CD14-positive monocyte (primary cell): ENCODE measurements at regions not wholly inside any gene's neighbourhood (a gene's known extent, or its start where the extent isn't known, plus 50 kb on each side); places are given as distances from the start of the nearest gene placed in this dataset.

Source experiments
- DNase-seq, 3 donors: peaks; one replicate each; pipeline ENCODE4 v3.0.0-alpha.2; 2011 to 2022
- H2AFZ ChIP-seq: 2 replicates; pipeline ENCODE4 v1.6.0; 2012; ENCODE audit warnings: mild to moderate bottlenecking, low read depth, low read length, inconsistent platforms; ENCODE audit not compliant: insufficient read depth, poor library complexity, severe bottlenecking
- H3K27ac ChIP-seq, 2 donors: 1 replicate in 1 of 2; 2 replicates in 1 of 2; pipeline ENCODE4 v1.5.1; 2012 to 2013; ENCODE audit warnings: low read length in 2 of 2, control low read depth in 1 of 2, inconsistent platforms in 1 of 2, low read depth in 1 of 2, mild to moderate bottlenecking in 1 of 2
- H3K27me3 ChIP-seq, 2 donors: one replicate each; pipeline versions ENCODE4 v1.6.0 to v1.6.1; 2011 to 2013; ENCODE audit warnings: low read length in 2 of 2; ENCODE audit not compliant: control insufficient read depth in 2 of 2, insufficient read depth in 2 of 2
- H3K36me3 ChIP-seq, 2 donors: replicated peaks in 1 of 2; 1 replicate in 1 of 2; 2 replicates in 1 of 2; pipeline versions ENCODE4 v1.5.1 to v1.6.1; 2012 to 2013; ENCODE audit warnings: low read length in 2 of 2, control low read depth in 1 of 2, inconsistent platforms in 1 of 2, mild to moderate bottlenecking in 1 of 2; ENCODE audit not compliant: insufficient read depth in 2 of 2, control insufficient read depth in 1 of 2
- H3K4me1 ChIP-seq, 2 donors: 1 replicate in 1 of 2; 2 replicates in 1 of 2; pipeline versions ENCODE4 v1.5.1 to v1.6.1; 2012 to 2013; ENCODE audit warnings: low read length in 2 of 2, control low read depth in 1 of 2, inconsistent platforms in 1 of 2, mild to moderate bottlenecking in 1 of 2, moderate library complexity in 1 of 2; ENCODE audit not compliant: insufficient read depth in 2 of 2, control insufficient read depth in 1 of 2
- H3K4me2 ChIP-seq: replicated peaks from 2 replicates; pipeline ENCODE3; 2012; ENCODE audit warnings: low read length, moderate library complexity, mild to moderate bottlenecking; ENCODE audit not compliant: poor library complexity, severe bottlenecking; ENCODE audit errors: extremely low read depth
- H3K4me3 ChIP-seq, 3 experiments: fragments of 200-600 bp in 1 of 3; sonication (generic) in 1 of 3; replicated peaks in 1 of 3; 1 replicate in 2 of 3; 2 replicates in 1 of 3; pipeline ENCODE4 v1.5.1; 2011 to 2013; ENCODE audit warnings: low read length in 3 of 3, mild to moderate bottlenecking in 3 of 3, control low read depth in 2 of 3, low read depth in 2 of 3, inconsistent platforms in 1 of 3, moderate library complexity in 1 of 3
- H3K79me2 ChIP-seq: 2 replicates; pipeline ENCODE4 v1.6.0; 2012; ENCODE audit warnings: mild to moderate bottlenecking, control low read depth, inconsistent platforms, low read length, moderate library complexity; ENCODE audit not compliant: insufficient read depth
- H3K9ac ChIP-seq: 2 replicates; pipeline ENCODE4 v1.6.0; 2017; ENCODE audit warnings: low read length, mild to moderate bottlenecking; ENCODE audit not compliant: insufficient read depth, poor library complexity, severe bottlenecking
- H3K9me3 ChIP-seq, 2 donors: replicated peaks in 1 of 2; 1 replicate in 1 of 2; 2 replicates in 1 of 2; pipeline versions ENCODE4 v1.5.1 to v1.6.1; 2012 to 2013; ENCODE audit warnings: low read length in 2 of 2, control low read depth in 1 of 2; ENCODE audit not compliant: control insufficient read depth in 1 of 2, insufficient read depth in 1 of 2
- H4K20me1 ChIP-seq: 2 replicates; pipeline ENCODE4 v1.6.0; 2012; ENCODE audit warnings: mild to moderate bottlenecking, low read length, control low read depth, moderate library complexity; ENCODE audit not compliant: insufficient read depth
- H3K27ac Mint-ChIP-seq, 7 donors: one replicate each; pipeline ENCODE4 v1.8.0; 2020; ENCODE audit warnings: mild to moderate bottlenecking in 7 of 7, mixed read lengths in 7 of 7, moderate library complexity in 6 of 7, inconsistent platforms in 2 of 7
- H3K27me3 Mint-ChIP-seq, 3 donors: one replicate each; pipeline ENCODE4 v1.8.0; 2021 to 2022; ENCODE audit warnings: low read depth in 3 of 3, mild to moderate bottlenecking in 3 of 3, mixed read lengths in 3 of 3, moderate library complexity in 3 of 3, inconsistent platforms in 1 of 3
- H3K36me3 Mint-ChIP-seq, 2 donors: one replicate each; pipeline ENCODE4 v1.8.0; 2020; ENCODE audit warnings: mixed read lengths in 2 of 2, inconsistent platforms in 1 of 2, mild to moderate bottlenecking in 1 of 2
- H3K4me1 Mint-ChIP-seq: one replicate; pipeline ENCODE4 v1.8.0; 2020; ENCODE audit warnings: mild to moderate bottlenecking, mixed read lengths
- H3K4me3 Mint-ChIP-seq, 2 donors: one replicate each; pipeline ENCODE4 v1.8.0; 2020; ENCODE audit warnings: mild to moderate bottlenecking in 2 of 2, mixed read lengths in 2 of 2, moderate library complexity in 1 of 2
- H3K9me3 Mint-ChIP-seq, 7 donors: one replicate each; pipeline ENCODE4 v1.8.0; 2020 to 2022; ENCODE audit warnings: mixed read lengths in 7 of 7, mild to moderate bottlenecking in 6 of 7, moderate library complexity in 6 of 7, inconsistent platforms in 2 of 7
- CTCF ChIP-seq: fragments of 200-600 bp; IDR thresholded peaks from one replicate; pipeline ENCODE4 v1.8.0; 2022; ENCODE audit warnings: antibody characterized with exemption, mild to moderate bottlenecking
- WGBS: methylation state at CpG from one replicate; pipeline ENCODE4 v1.1.5; 2013; ENCODE audit warnings: missing lambda C conversion rate; ENCODE audit not compliant: insufficient coverage; 5-methylcytosine and 5-hydroxymethylcytosine counted together
- intact Hi-C, 2 donors: fragments of 100-400 bp; cut with micrococcal nuclease; formaldehyde crosslinking; loops; one replicate each; pipeline versions ENCODE4 v1.15.0 to v1.15.1; 2023

- Histone ChIP-seq H3K4me3 (no peak overlapping the region), H3K27ac (no peak overlapping the region), H3K4me1 (no peaks in the 10 kb centered on the region), H3K9ac (no peak overlapping the region), H4K20me1 (no peaks in the 10 kb centered on the region), H3K9me3 (no peaks in the 10 kb centered on the region), H3K27me3 (no peaks in the 10 kb centered on the region), H3K4me2 (no peak overlapping the region), H2AFZ (no peak overlapping the region), H3K36me3 (no peaks in the 10 kb centered on the region), H3K79me2 (no peaks in the 10 kb centered on the region)
- H3K9me3 Mint-ChIP-seq, result peaks cover 0 to 4% (median 0%) of the 10 kb centered on the region in 7 donors
- no peaks in the 10 kb centered on the region for H3K36me3 Mint-ChIP-seq
- H3K27me3 Mint-ChIP-seq, result no peaks in the 10 kb centered on the region
- WGBS, result 90% methylated on average over 3 of the region's 3 CpGs
- H3K4me3 Mint-ChIP-seq, result no peak overlapping the region
- TF ChIP-seq CTCF, result no peak
- no peak overlapping the region for H3K27ac Mint-ChIP-seq
- DNase-seq, result no peak
- intact Hi-C loops, result no loop called here
- no peaks in the 10 kb centered on the region for H3K4me1 Mint-ChIP-seq
Measured at GRCh38 chr21:14699433-14700407, 153.6 kb upstream of the SAMSN1 start.

- Histone ChIP-seq H3K27ac (no peak overlapping the region), H3K4me1 (no peaks in the 10 kb centered on the region), H3K9ac (no peak overlapping the region), H3K79me2 (no peaks in the 10 kb centered on the region), H3K9me3 (no peaks in the 10 kb centered on the region), H3K4me2 (no peak overlapping the region), H3K36me3 (no peaks in the 10 kb centered on the region), H4K20me1 (no peaks in the 10 kb centered on the region), H2AFZ (no peak overlapping the region), H3K4me3 (no peak overlapping the region), H3K27me3 (no peaks in the 10 kb centered on the region)
- DNase-seq, result no peak
- intact Hi-C loops, result no loop called here
- Mint-ChIP-seq H3K27me3 (no peaks in the 10 kb centered on the region), H3K4me1 (no peaks in the 10 kb centered on the region), H3K4me3 (no peak overlapping the region), H3K9me3 (no peaks in the 10 kb centered on the region), H3K36me3 (no peaks in the 10 kb centered on the region), H3K27ac (no peak overlapping the region)
- TF ChIP-seq CTCF, result no peak
- no CpG with 5 or more reads among the region's 1 CpG for WGBS
Measured at GRCh38 chr21:14697769-14698168, 151.7 kb upstream of the SAMSN1 start.
